ENCODE measurements at regions not wholly inside any gene's neighbourhood (a gene's known extent, or its start where the extent isn't known, plus 50 kb on each side); places are given as distances from the start of the nearest gene placed in this dataset.

DNA sequence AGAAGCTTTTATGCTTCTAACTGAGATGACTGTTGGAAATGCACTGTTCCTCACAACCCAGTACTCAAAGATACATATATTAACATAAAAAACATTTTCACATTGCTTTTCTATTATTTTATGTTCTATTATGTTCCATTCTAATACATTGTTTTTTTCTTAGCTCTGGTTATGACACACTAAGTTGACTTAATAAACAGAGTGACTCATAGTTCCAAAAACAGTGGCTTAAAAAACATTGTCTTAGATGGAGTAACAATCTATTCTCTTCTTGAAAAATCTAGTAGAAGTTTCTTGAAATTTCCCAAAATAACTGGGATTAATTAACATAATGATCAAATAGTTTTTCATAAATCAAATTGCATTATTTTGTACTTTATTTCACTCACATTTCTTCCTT, 328.2 kb upstream of the LRATD1 start:
- TF ChIP-seq, protein P1, sequence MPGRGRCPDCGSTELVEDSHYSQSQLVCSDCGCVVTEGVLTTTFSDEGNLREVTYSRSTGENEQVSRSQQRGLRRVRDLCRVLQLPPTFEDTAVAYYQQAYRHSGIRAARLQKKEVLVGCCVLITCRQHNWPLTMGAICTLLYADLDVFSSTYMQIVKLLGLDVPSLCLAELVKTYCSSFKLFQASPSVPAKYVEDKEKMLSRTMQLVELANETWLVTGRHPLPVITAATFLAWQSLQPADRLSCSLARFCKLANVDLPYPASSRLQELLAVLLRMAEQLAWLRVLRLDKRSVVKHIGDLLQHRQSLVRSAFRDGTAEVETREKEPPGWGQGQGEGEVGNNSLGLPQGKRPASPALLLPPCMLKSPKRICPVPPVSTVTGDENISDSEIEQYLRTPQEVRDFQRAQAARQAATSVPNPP (CRISPR knock-in tag; IDR thresholded peaks at IDR 0.05): no peak
- TF ChIP-seq ZNF619 (CRISPR knock-in tag; IDR thresholded peaks at IDR 0.05) (no peak), MTA3 (CRISPR knock-in tag; IDR thresholded peaks at IDR 0.05) (no peak), HNRNPK (IDR thresholded peaks at IDR 0.05; ENCODE audit: low read depth, low read length, poor library complexity, severe bottlenecking) (no peak), POLR2A (IDR thresholded peaks at IDR 0.05; ENCODE audit: insufficient read depth in 1 of 2, low read depth in 2 of 2, low read length in 2 of 2) (no peak), ZNF530 (CRISPR knock-in tag; IDR thresholded peaks at IDR 0.05; ENCODE audit: low read depth) (no peak), SUZ12 (IDR thresholded peaks at IDR 0.05; ENCODE audit: low read depth, low read length) (no peak), SIN3A (IDR thresholded peaks at IDR 0.05; ENCODE audit: borderline replicate concordance, low read depth, low read length) (no peak), SALL1 (CRISPR knock-in tag; IDR thresholded peaks at IDR 0.05) (no peak)
- TF ChIP-seq, protein P2, sequence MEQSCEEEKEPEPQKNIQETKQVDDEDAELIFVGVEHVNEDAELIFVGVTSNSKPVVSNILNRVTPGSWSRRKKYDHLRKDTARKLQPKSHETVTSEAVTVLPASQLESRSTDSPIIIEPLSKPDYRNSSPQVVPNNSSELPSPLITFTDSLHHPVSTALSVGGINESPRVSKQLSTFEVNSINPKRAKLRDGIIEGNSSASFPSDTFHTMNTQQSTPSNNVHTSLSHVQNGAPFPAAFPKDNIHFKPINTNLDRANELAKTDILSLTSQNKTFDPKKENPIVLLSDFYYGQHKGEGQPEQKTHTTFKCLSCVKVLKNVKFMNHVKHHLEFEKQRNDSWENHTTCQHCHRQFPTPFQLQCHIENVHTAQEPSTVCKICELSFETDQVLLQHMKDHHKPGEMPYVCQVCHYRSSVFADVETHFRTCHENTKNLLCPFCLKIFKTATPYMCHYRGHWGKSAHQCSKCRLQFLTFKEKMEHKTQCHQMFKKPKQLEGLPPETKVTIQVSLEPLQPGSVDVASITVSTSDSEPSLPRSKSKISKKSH (CRISPR knock-in tag; IDR thresholded peaks at IDR 0.05; ENCODE audit: borderline replicate concordance): no peak
- TF ChIP-seq, protein P3, sequence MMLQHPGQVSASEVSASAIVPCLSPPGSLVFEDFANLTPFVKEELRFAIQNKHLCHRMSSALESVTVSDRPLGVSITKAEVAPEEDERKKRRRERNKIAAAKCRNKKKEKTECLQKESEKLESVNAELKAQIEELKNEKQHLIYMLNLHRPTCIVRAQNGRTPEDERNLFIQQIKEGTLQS (CRISPR knock-in tag; IDR thresholded peaks at IDR 0.05): no peak
- TF ChIP-seq, protein P4, sequence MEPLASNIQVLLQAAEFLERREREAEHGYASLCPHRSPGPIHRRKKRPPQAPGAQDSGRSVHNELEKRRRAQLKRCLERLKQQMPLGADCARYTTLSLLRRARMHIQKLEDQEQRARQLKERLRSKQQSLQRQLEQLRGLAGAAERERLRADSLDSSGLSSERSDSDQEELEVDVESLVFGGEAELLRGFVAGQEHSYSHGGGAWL (CRISPR knock-in tag; IDR thresholded peaks at IDR 0.05): no peak

All from HepG2 (cell line).